HCT116 (cell line): ENCODE measurements at regions not wholly inside any gene's neighbourhood (a gene's known extent, or its start where the extent isn't known, plus 50 kb on each side); places are given as distances from the start of the nearest gene placed in this dataset.

Experiments
- ATAC-seq: fragments of 200-7000 bp; cut with Tn5 transposase; 2 replicates; pipeline ENCODE4 v1.9.1; 2020; ENCODE audit warnings: mild to moderate bottlenecking, moderate library complexity
- BruUV-seq: library from RNA; stranded (reverse); fragments of 400-500 nt; replicated peaks from 2 replicates; lab custom pipeline; 2021; lab: Mats Ljungman, UMichigan
- CTCF ChIA-PET: fragments of 300-600 bp; sonication (Branson Sonifier 250); formaldehyde crosslinking; loops from one replicate; lab custom pipeline; 2021; ENCODE audit warnings: antibody characterized with exemption; lab: Charles Lee
- POLR2A ChIA-PET: fragments of 300-600, 350-600 bp; sonication (Branson Sonifier 250); formaldehyde crosslinking; loops from one replicate; lab custom pipeline; 2021; ENCODE audit warnings: antibody characterized with exemption; lab: Charles Lee
- RAD21 ChIA-PET, 2 experiments: fragments of 300-600 bp; sonication (Branson Sonifier 250); formaldehyde crosslinking; loops; one replicate each; lab custom pipeline; 2023; ENCODE audit warnings: low total read pairs in 2 of 2; ENCODE audit not compliant: uncharacterized antibody in 2 of 2, unreplicated experiment in 2 of 2, low non-redundant PET in 1 of 2; lab: Charles Lee
- DNase-seq: peaks from one replicate; pipeline ENCODE4 v3.0.0-alpha.2; 2010; ENCODE audit warnings: low read depth, low spot score
- H2AFZ ChIP-seq: fragments of 200-600 bp; shearing (Covaris generic), sonication (generic); 2 replicates; pipeline ENCODE4 v1.6.1; 2017; ENCODE audit warnings: low read depth, mixed run types, mixed read lengths, antibody characterized with exemption, low read length; ENCODE audit not compliant: poor library complexity, severe bottlenecking
- H3K27ac ChIP-seq: 2 replicates; pipeline ENCODE4 v1.5.1; 2012; ENCODE audit warnings: low read depth, low read length
- H3K27me3 ChIP-seq: fragments of 200-600 bp; sonication (generic); 2 replicates; pipeline ENCODE4 v1.6.1; 2016; ENCODE audit warnings: mixed run types, low read length, mixed read lengths; ENCODE audit not compliant: insufficient read depth
- H3K36me3 ChIP-seq, 2 experiments: fragments of 200-500 bp in 1 of 2; fragments of 200-600 bp in 1 of 2; sonication (Bioruptor generic) in 1 of 2; sonication (generic) in 1 of 2; 2 replicates each; pipeline versions ENCODE4 v1.5.1 to v1.6.1; 2014 to 2016; ENCODE audit warnings: low read length in 2 of 2, inconsistent platforms in 1 of 2, mixed read lengths in 1 of 2, mixed run types in 1 of 2; ENCODE audit not compliant: insufficient read depth in 2 of 2, control insufficient read depth in 1 of 2
- H3K4me1 ChIP-seq, 2 experiments: fragments of 200-600 bp in 1 of 2; sonication (generic) in 1 of 2; 2 replicates each; pipeline versions ENCODE4 v1.5.1 to v1.6.1; 2012 to 2017; ENCODE audit warnings: low read length in 2 of 2, inconsistent platforms in 1 of 2, mild to moderate bottlenecking in 1 of 2, mixed read lengths in 1 of 2, mixed run types in 1 of 2, moderate library complexity in 1 of 2; ENCODE audit not compliant: insufficient read depth in 2 of 2, control insufficient read depth in 1 of 2
- H3K4me2 ChIP-seq: fragments of 200-600 bp; sonication (generic); 2 replicates; pipeline ENCODE4 v1.6.1; 2017; ENCODE audit warnings: mixed run types, low read length, mixed read lengths
- H3K4me3 ChIP-seq, 2 experiments: fragments of 200-600 bp in 1 of 2; sonication (generic) in 1 of 2; replicated peaks in 1 of 2; 2 replicates each; pipeline ENCODE4 v1.5.1; 2011 to 2016; ENCODE audit warnings: low read length in 2 of 2, control low read depth in 1 of 2, low read depth in 1 of 2, mild to moderate bottlenecking in 1 of 2, mixed read lengths in 1 of 2, mixed run types in 1 of 2
- H3K79me2 ChIP-seq: fragments of 200-600 bp; sonication (generic); 2 replicates; pipeline ENCODE4 v1.6.1; 2017; ENCODE audit warnings: mild to moderate bottlenecking, mixed run types, low read length, moderate library complexity, mixed read lengths; ENCODE audit not compliant: insufficient read depth
- H3K9ac ChIP-seq: fragments of 200-600 bp; sonication (generic); 2 replicates; pipeline ENCODE4 v1.6.1; 2016; ENCODE audit warnings: low read length, mixed read lengths
- H3K9me2 ChIP-seq: fragments of 200-600 bp; sonication (generic), shearing (Covaris generic); 2 replicates; pipeline ENCODE4 v1.6.1; 2017; ENCODE audit warnings: mixed run types, mild to moderate bottlenecking, moderate library complexity; ENCODE audit not compliant: insufficient read depth
- H3K9me3 ChIP-seq, 2 experiments: fragments of 200-500 bp in 1 of 2; fragments of 200-600 bp in 1 of 2; sonication (Bioruptor generic) in 1 of 2; sonication (generic) in 1 of 2; 2 replicates each; pipeline ENCODE4 v1.6.1; 2014 to 2017; ENCODE audit warnings: low read length in 2 of 2, mixed read lengths in 2 of 2, inconsistent platforms in 1 of 2, low read depth in 1 of 2, mild to moderate bottlenecking in 1 of 2, mixed run types in 1 of 2, moderate library complexity in 1 of 2; ENCODE audit not compliant: control insufficient read depth in 1 of 2, insufficient read depth in 1 of 2
- H4K20me1 ChIP-seq: fragments of 200-600 bp; sonication (generic), shearing (Covaris generic); 2 replicates; pipeline ENCODE4 v1.6.1; 2017; ENCODE audit warnings: mixed run types, mild to moderate bottlenecking, moderate library complexity; ENCODE audit not compliant: insufficient read depth
- EGR1 ChIP-seq: IDR thresholded peaks from 2 replicates; pipeline ENCODE4 v1.6.1; 2012; ENCODE audit warnings: low read depth
- FOSL1 ChIP-seq: IDR thresholded peaks from 2 replicates; pipeline ENCODE4 v1.6.1; 2012; ENCODE audit warnings: low read depth
- RAD21 ChIP-seq: IDR thresholded peaks from 2 replicates; pipeline ENCODE4 v1.6.1; 2012; ENCODE audit warnings: low read depth, mild to moderate bottlenecking
- ZNF274 ChIP-seq: fragments of 200-500 bp; sonication (Bioruptor generic); IDR thresholded peaks from 2 replicates; pipeline ENCODE4 v1.6.1; 2014; ENCODE audit warnings: mild to moderate bottlenecking, low read depth, low read length, inconsistent platforms
- intact Hi-C: fragments of 100-400 bp; cut with micrococcal nuclease; formaldehyde crosslinking; loops from 2 replicates; pipeline ENCODE4 v1.10.0; 2022
- TF ChIP-seq, protein P1 (sequence below), 3 experiments: fragments of 200-600 bp in 1 of 3; sonication (generic) in 1 of 3; IDR thresholded peaks in 2 of 3; conservative IDR thresholded peaks in 1 of 3; 2 replicates each; pipeline ENCODE4 v1.5.1; 2012 to 2017; ENCODE audit warnings: low read depth in 2 of 3, low read length in 2 of 3, antibody characterized with exemption in 1 of 3, borderline replicate concordance in 1 of 3, control low read depth in 1 of 3, mild to moderate bottlenecking in 1 of 3, mixed read lengths in 1 of 3, mixed run types in 1 of 3, moderate library complexity in 1 of 3; ENCODE audit not compliant: insufficient read depth in 1 of 3
- TF ChIP-seq, protein P2 (sequence below): IDR thresholded peaks from 2 replicates; pipeline ENCODE4 v1.6.1; 2012
- TF ChIP-seq, protein P3 (sequence below): IDR thresholded peaks from 2 replicates; pipeline ENCODE4 v1.6.1; 2012; ENCODE audit warnings: low read depth
- TF ChIP-seq, protein P4 (sequence below): IDR thresholded peaks from 2 replicates; pipeline ENCODE4 v1.6.1; 2011; ENCODE audit warnings: mild to moderate bottlenecking, low read length, moderate library complexity; ENCODE audit not compliant: insufficient replicate concordance; ENCODE audit errors: extremely low read depth

DNA sequence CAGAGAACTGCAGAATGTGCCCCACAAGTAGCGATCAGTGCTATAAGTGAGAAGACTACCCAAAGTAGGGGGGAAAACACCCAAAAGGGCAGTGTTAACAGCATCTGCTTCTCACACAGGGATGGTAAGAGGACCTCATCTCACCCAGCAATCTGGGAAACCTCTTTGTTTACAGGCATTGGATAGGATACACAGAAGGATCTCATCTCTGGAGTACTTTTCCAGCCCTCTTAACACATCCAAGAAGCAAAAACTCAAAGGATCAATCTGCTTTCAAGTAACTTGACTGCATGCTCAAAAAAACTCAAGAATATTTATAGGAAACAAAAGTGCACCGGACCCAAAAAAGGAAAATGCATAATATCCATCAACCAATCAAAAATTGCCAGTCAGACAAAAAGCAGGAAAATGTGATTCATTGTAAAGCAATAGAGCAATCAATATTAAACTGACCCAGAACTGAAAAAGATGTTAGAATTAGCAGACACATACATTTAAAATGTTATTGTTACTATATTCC, 311.0 kb upstream of the CXADR start:
- Histone ChIP-seq H3K4me2 (no peak overlapping the region), H3K27ac (no peak overlapping the region), H3K36me3 (no peaks in the 10 kb centered on the region), H3K79me2 (no peaks in the 10 kb centered on the region), H3K4me1 (no peaks in the 10 kb centered on the region), H4K20me1 (no peaks in the 10 kb centered on the region), H3K9me2 (no peaks in the 10 kb centered on the region), H2AFZ (no peak overlapping the region), H3K9ac (no peak overlapping the region), H3K4me3 (no peak overlapping the region), H3K27me3 (no peaks in the 10 kb centered on the region), H3K9me3 (peaks cover 12 to 25% of the 10 kb centered on the region in 2 experiments)
- no peak for ATAC-seq
- CTCF ChIA-PET, result no interaction called here
- POLR2A ChIA-PET, result no interaction called here
- intact Hi-C loops, result no loop called here
- TF ChIP-seq ZNF274 (no peak), RAD21 (no peak), FOSL1 (no peak), EGR1 (no peak)
- TF ChIP-seq, protein P1, sequence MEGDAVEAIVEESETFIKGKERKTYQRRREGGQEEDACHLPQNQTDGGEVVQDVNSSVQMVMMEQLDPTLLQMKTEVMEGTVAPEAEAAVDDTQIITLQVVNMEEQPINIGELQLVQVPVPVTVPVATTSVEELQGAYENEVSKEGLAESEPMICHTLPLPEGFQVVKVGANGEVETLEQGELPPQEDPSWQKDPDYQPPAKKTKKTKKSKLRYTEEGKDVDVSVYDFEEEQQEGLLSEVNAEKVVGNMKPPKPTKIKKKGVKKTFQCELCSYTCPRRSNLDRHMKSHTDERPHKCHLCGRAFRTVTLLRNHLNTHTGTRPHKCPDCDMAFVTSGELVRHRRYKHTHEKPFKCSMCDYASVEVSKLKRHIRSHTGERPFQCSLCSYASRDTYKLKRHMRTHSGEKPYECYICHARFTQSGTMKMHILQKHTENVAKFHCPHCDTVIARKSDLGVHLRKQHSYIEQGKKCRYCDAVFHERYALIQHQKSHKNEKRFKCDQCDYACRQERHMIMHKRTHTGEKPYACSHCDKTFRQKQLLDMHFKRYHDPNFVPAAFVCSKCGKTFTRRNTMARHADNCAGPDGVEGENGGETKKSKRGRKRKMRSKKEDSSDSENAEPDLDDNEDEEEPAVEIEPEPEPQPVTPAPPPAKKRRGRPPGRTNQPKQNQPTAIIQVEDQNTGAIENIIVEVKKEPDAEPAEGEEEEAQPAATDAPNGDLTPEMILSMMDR (IDR thresholded peaks at IDR 0.05 in 2 of 3, conservative IDR thresholded peaks at IDR 0.05 in 1 of 3; ENCODE audit: borderline replicate concordance in 1 of 3, insufficient read depth in 1 of 3, low read depth in 2 of 3, low read length in 2 of 3), result no peak
- TF ChIP-seq, protein P2, sequence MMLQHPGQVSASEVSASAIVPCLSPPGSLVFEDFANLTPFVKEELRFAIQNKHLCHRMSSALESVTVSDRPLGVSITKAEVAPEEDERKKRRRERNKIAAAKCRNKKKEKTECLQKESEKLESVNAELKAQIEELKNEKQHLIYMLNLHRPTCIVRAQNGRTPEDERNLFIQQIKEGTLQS, result no peak
- RAD21 ChIA-PET, result no interaction called here
- no TSS peak for BruUV-seq
- no peak for DNase-seq

DNA sequence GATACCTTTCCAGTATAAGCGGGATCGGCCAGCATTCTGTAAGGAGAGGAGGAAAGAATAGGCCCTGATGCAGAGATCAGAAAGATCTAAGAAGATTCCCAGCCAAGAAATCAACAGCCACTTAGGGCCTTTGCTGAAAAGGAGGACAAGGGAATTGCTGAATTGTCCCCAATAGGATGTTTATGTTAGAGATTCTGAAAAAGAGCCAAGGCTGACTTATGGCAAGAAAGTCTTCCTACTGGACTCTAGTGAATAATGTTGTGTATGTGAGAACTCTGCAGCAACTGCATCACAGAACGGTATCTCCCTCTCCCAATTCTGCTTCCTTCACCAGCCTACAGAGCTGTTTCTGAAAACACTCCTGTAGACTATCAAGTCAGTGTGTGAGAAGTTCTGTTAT, 298.0 kb upstream of the CXADR start:
- Histone ChIP-seq H3K36me3 (no peaks in the 10 kb centered on the region; a peak in 1 of 4 replicates), H3K79me2 (no peaks in the 10 kb centered on the region), H3K9me3 (peaks cover 9 to 30% of the 10 kb centered on the region in 2 experiments; a peak in 3 of 4 replicates), H3K27ac (no peak overlapping the region), H3K4me2 (no peak overlapping the region), H3K9ac (no peak overlapping the region), H4K20me1 (no peaks in the 10 kb centered on the region), H3K27me3 (no peaks in the 10 kb centered on the region), H3K9me2 (no peaks in the 10 kb centered on the region), H3K4me3 (no peak overlapping the region), H2AFZ (no peak overlapping the region), H3K4me1 (no peaks in the 10 kb centered on the region)
- ATAC-seq (no peak), DNase-seq (no peak)
- ChIA-PET RAD21 (no interaction called here), POLR2A (no interaction called here), CTCF (no interaction called here)
- BruUV-seq, result no TSS peak
- intact Hi-C loops, result no loop called here
- TF ChIP-seq, protein P1 (IDR thresholded peaks at IDR 0.05 in 2 of 3, conservative IDR thresholded peaks at IDR 0.05 in 1 of 3; ENCODE audit: borderline replicate concordance in 1 of 3, insufficient read depth in 1 of 3, low read depth in 2 of 3, low read length in 2 of 3), result no peak
- TF ChIP-seq, protein P3, sequence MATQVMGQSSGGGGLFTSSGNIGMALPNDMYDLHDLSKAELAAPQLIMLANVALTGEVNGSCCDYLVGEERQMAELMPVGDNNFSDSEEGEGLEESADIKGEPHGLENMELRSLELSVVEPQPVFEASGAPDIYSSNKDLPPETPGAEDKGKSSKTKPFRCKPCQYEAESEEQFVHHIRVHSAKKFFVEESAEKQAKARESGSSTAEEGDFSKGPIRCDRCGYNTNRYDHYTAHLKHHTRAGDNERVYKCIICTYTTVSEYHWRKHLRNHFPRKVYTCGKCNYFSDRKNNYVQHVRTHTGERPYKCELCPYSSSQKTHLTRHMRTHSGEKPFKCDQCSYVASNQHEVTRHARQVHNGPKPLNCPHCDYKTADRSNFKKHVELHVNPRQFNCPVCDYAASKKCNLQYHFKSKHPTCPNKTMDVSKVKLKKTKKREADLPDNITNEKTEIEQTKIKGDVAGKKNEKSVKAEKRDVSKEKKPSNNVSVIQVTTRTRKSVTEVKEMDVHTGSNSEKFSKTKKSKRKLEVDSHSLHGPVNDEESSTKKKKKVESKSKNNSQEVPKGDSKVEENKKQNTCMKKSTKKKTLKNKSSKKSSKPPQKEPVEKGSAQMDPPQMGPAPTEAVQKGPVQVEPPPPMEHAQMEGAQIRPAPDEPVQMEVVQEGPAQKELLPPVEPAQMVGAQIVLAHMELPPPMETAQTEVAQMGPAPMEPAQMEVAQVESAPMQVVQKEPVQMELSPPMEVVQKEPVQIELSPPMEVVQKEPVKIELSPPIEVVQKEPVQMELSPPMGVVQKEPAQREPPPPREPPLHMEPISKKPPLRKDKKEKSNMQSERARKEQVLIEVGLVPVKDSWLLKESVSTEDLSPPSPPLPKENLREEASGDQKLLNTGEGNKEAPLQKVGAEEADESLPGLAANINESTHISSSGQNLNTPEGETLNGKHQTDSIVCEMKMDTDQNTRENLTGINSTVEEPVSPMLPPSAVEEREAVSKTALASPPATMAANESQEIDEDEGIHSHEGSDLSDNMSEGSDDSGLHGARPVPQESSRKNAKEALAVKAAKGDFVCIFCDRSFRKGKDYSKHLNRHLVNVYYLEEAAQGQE, result no peak
- TF ChIP-seq, protein P4, sequence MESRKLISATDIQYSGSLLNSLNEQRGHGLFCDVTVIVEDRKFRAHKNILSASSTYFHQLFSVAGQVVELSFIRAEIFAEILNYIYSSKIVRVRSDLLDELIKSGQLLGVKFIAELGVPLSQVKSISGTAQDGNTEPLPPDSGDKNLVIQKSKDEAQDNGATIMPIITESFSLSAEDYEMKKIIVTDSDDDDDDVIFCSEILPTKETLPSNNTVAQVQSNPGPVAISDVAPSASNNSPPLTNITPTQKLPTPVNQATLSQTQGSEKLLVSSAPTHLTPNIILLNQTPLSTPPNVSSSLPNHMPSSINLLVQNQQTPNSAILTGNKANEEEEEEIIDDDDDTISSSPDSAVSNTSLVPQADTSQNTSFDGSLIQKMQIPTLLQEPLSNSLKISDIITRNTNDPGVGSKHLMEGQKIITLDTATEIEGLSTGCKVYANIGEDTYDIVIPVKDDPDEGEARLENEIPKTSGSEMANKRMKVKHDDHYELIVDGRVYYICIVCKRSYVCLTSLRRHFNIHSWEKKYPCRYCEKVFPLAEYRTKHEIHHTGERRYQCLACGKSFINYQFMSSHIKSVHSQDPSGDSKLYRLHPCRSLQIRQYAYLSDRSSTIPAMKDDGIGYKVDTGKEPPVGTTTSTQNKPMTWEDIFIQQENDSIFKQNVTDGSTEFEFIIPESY, result no peak
